ENCODE measurements at regions not wholly inside any gene's neighbourhood (a gene's known extent, or its start where the extent isn't known, plus 50 kb on each side); places are given as distances from the start of the nearest gene placed in this dataset.
"Not testable (repeated sequence)": the region's sequence is repeated elsewhere in the genome, so short reads cannot be mapped to it uniquely, and the experiment has no call there.

DNA sequence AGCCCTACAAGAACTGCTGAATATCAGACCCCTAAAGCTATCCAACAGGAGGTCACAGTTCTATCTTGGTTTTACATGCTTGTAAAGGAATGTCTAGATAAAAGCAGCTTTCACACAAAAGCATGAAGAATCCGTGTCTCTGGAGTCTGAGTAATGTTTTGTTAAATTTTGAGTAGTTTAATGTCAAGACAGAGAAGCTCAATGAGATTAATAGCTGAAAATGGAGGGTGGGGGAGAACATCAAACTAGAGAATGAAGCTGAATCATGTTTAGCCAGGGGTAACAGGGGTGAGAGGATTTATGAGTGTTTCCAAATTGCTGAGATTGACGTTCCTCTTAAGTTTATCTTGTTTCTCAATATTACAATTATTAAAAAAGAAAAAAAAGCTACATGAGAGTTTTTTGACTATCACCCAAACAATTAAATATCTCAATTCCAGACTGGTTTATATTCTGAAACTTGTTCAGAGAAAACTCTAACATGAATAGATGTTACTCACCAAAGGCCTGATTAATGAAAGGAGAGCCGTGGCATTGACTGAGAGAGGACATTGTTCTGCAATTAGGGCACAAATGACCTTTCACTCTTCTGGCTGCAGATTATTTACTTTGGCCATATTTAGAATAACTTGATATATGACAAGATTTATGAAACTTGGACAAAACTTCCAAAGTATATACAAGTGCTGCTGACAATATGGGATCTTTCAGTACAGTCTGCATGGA, 266.4 kb upstream of the ETAA1 start (continued):
- TF ChIP-seq BHLHE40 (IDR thresholded peaks at IDR 0.05; ENCODE audit: low read depth, low read length): no peak

GRCh38 chr2:67131257-67131609, 265.9 kb upstream of the ETAA1 start:
- CTCF ChIA-PET: interaction anchor here (1.5 kb wide), 1 partner anchor 22 kb away, joined by 3 read pairs; no protein-coding TSS in a partner anchor
- no peak for DNase-seq

DNA sequence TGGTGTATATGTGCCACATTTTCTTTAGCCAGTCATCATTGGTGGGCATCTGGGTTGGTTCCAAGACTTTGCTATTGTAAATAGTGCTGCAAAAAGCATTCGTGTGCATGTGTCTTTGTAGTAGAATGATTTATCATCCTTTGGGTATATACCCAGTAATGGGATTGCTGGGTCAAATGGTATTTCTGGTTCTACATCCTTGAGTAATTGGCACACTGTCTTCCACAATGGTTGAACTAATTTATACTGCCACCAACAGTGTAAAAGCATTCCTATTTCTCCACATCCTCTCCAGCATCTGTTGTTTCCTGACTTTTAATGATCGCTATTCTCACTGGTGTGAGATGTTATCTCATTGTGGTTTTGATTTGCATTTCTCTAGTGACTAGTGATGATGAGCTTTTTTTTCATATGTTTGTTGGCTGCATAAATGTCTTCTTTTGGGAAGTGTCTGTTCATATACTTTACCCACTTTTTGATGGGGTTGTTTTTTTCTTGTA, 264.6 kb upstream of the ETAA1 start:
- dilution Hi-C loops (cut with HindIII; ENCODE audit: low sequenced_read_pairs, unreplicated experiment); H3K14ac ChIP-seq (replicated peaks; ENCODE audit: low read depth, low read length); H2BK20ac ChIP-seq (ENCODE audit: low read depth, low read length); H3K4me2 ChIP-seq (ENCODE audit: low read depth, low read length); H2AK9ac ChIP-seq (replicated peaks; ENCODE audit: low read depth, low read length, poor library complexity); H4K5ac ChIP-seq (ENCODE audit: low read depth, low read length); H2BK5ac ChIP-seq (ENCODE audit: low read depth, low read length, poor library complexity, severe bottlenecking); H3K23ac ChIP-seq (ENCODE audit: low read depth, low read length); H3K36me3 ChIP-seq (ENCODE audit: control insufficient read depth, insufficient read depth, low read length); H2BK120ac ChIP-seq (ENCODE audit: low read depth, low read length); BruUV-seq (replicated peaks); H3K27ac ChIP-seq (ENCODE audit: insufficient read depth, low read length); H2AK5ac ChIP-seq (ENCODE audit: low read depth, low read length); POLR2A ChIA-PET (ENCODE audit: unreplicated experiment); CTCF ChIA-PET; H4K8ac ChIP-seq (ENCODE audit: low read depth in 2 of 2, low read length in 2 of 2); H3K9me3 ChIP-seq (ENCODE audit: control insufficient read depth, insufficient read depth, low read length); H3K9me1 ChIP-seq (ENCODE audit: insufficient read depth, low read length); DNase-seq; in situ Hi-C loops (cut with MboI; ENCODE audit: low sequenced_read_pairs); ATAC-seq (ENCODE audit: low read depth); H4K91ac ChIP-seq (ENCODE audit: insufficient read depth, low read depth, low read length); H3K18ac ChIP-seq (ENCODE audit: low read depth, low read length); H3K4me3 ChIP-seq (ENCODE audit: insufficient read depth, low read depth, low read length); H2AFZ ChIP-seq (replicated peaks; ENCODE audit: low read length, poor library complexity); H3K27me3 ChIP-seq (ENCODE audit: control insufficient read depth, insufficient read depth, low read length); H4K20me1 ChIP-seq (ENCODE audit: insufficient read depth, low read length); H3K79me1 ChIP-seq (ENCODE audit: low read depth in 1 of 2, low read length in 2 of 2); H3K9ac ChIP-seq (ENCODE audit: low read depth, low read length); intact Hi-C loops (cut with micrococcal nuclease); H2BK15ac ChIP-seq (ENCODE audit: low read depth, low read length); H3K56ac ChIP-seq (ENCODE audit: extremely low read depth, insufficient read depth, low read length); H3K4ac ChIP-seq (ENCODE audit: low read depth, low read length); H3K4me1 ChIP-seq (ENCODE audit: control insufficient read depth, insufficient read depth, low read length): not testable (repeated sequence)
- WGBS, 2 experiments (ENCODE audit: extremely low coverage in 2 of 2, insufficient read length in 1 of 2): 100% methylated on average over 1 of the region's 2 CpGs; no CpG with 5 or more reads in 1 of the 2 experiments

More at GRCh38 chr2:67131257-67131609, 265.9 kb upstream of the ETAA1 start:
- peak; percentile 59; the same call in 1 of the 2 replicates for ATAC-seq (ENCODE audit: low read depth)
- no peak overlapping the region for H3K27ac ChIP-seq (ENCODE audit: insufficient read depth, low read length)
- H2AK9ac ChIP-seq (replicated peaks; ENCODE audit: low read depth, low read length, poor library complexity): no peak overlapping the region
- H2AFZ ChIP-seq (replicated peaks; ENCODE audit: low read length, poor library complexity): no peak overlapping the region
- H3K79me1 ChIP-seq (ENCODE audit: low read depth in 1 of 2, low read length in 2 of 2): no peaks in the 10 kb centered on the region
- no peaks in the 10 kb centered on the region for H3K36me3 ChIP-seq (ENCODE audit: control insufficient read depth, insufficient read depth, low read length)
- H2AK5ac ChIP-seq (ENCODE audit: low read depth, low read length): peak overlapping the region; percentile 74; the same call in 1 of the 2 replicates
- H3K4ac ChIP-seq (ENCODE audit: low read depth, low read length): no peak overlapping the region
- 0 out of 2 replicates have a peak overlapping the region, but pooled peaks have one; percentile 60 for H3K4me2 ChIP-seq (ENCODE audit: low read depth, low read length)
- no peak overlapping the region; the same call in 1 of the 2 replicates for H2BK20ac ChIP-seq (ENCODE audit: low read depth, low read length)
- H3K56ac ChIP-seq (ENCODE audit: extremely low read depth, insufficient read depth, low read length): no peak overlapping the region
- in situ Hi-C loops (cut with MboI; ENCODE audit: low sequenced_read_pairs) (no loop called here), intact Hi-C loops (cut with micrococcal nuclease) (no loop called here), dilution Hi-C loops (cut with HindIII; ENCODE audit: low sequenced_read_pairs, unreplicated experiment) (no loop called here)
- H4K20me1 ChIP-seq (ENCODE audit: insufficient read depth, low read length): no peaks in the 10 kb centered on the region
- no peaks in the 10 kb centered on the region for H3K9me3 ChIP-seq (ENCODE audit: control insufficient read depth, insufficient read depth, low read length)
- no peaks in the 10 kb centered on the region for H3K27me3 ChIP-seq (ENCODE audit: control insufficient read depth, insufficient read depth, low read length)
- 0 out of 2 replicates have a peak overlapping the region, but pooled peaks have one; percentile 29 for H3K14ac ChIP-seq (replicated peaks; ENCODE audit: low read depth, low read length)
- peak overlapping the region in 1 of 2 experiments; percentile 45; a peak in 1 of 4 replicates for H4K8ac ChIP-seq (ENCODE audit: low read depth in 2 of 2, low read length in 2 of 2)
- BruUV-seq (replicated peaks): no TSS peak
- no peak overlapping the region for H3K9ac ChIP-seq (ENCODE audit: low read depth, low read length)
- WGBS, 2 experiments (ENCODE audit: extremely low coverage in 2 of 2, insufficient read length in 1 of 2): no CpG with 5 or more reads among the region's 3 CpGs
- no peak overlapping the region for H3K4me3 ChIP-seq (ENCODE audit: insufficient read depth, low read depth, low read length)
- no peak for TF ChIP-seq MXI1 (IDR thresholded peaks at IDR 0.05; ENCODE audit: borderline replicate concordance, low read depth, low read length)
- no peak for TF ChIP-seq RCOR1 (IDR thresholded peaks at IDR 0.05; ENCODE audit: insufficient replicate concordance, low read length)
- no peak for TF ChIP-seq CHD1 (IDR thresholded peaks at IDR 0.05; ENCODE audit: low read depth, low read length)
- POLR2A ChIA-PET (ENCODE audit: unreplicated experiment): no interaction called here
- peak overlapping the region; percentile 35; the same call in 1 of the 2 replicates for H2BK120ac ChIP-seq (ENCODE audit: low read depth, low read length)
- H4K91ac ChIP-seq (ENCODE audit: insufficient read depth, low read depth, low read length): no peak overlapping the region
- H3K23ac ChIP-seq (ENCODE audit: low read depth, low read length): no peak overlapping the region; the same call in 1 of the 2 replicates
- peaks cover 5% of the 10 kb centered on the region; the same call in 1 of the 2 replicates for H3K4me1 ChIP-seq (ENCODE audit: control insufficient read depth, insufficient read depth, low read length)
- peak overlapping the region; percentile 4 for H2BK5ac ChIP-seq (ENCODE audit: low read depth, low read length, poor library complexity, severe bottlenecking)
- no peak overlapping the region for H4K5ac ChIP-seq (ENCODE audit: low read depth, low read length)
- peak overlapping the region; percentile 70; the same call in 1 of the 2 replicates for H3K18ac ChIP-seq (ENCODE audit: low read depth, low read length)
- H2BK15ac ChIP-seq (ENCODE audit: low read depth, low read length): no peak overlapping the region
- H3K9me1 ChIP-seq (ENCODE audit: insufficient read depth, low read length): no peaks in the 10 kb centered on the region

Data from IMR-90 (cell line).